ENCODE measurements at regions not wholly inside any gene's neighbourhood (a gene's known extent, or its start where the extent isn't known, plus 50 kb on each side); places are given as distances from the start of the nearest gene placed in this dataset.

GRCh38 chr18:46411191-46411828, 245.7 kb downstream of the LOXHD1 start:
- FAIRE-seq (peak; percentile 28), DNase-seq (ENCODE audit: low read depth) (no peak)
- Histone ChIP-seq H3K27me3 (ENCODE audit: control insufficient read depth, insufficient read depth, low read length) (no peaks in the 10 kb centered on the region), H3K36me3 (ENCODE audit: control insufficient read depth, insufficient read depth, low read length) (no peaks in the 10 kb centered on the region), H3K4me3 (ENCODE audit: low read depth, low read length) (no peak overlapping the region)
- no peak for TF ChIP-seq CTCF (IDR thresholded peaks at IDR 0.05; ENCODE audit: insufficient read depth, low read length, severe bottlenecking)

GRCh38 chr18:46411867-46412690, 244.9 kb downstream of the LOXHD1 start:
- peak; percentile 35 for DNase-seq (ENCODE audit: low read depth)
- no peaks in the 10 kb centered on the region for H3K27me3 ChIP-seq (ENCODE audit: control insufficient read depth, insufficient read depth, low read length)
- no peak overlapping the region for H3K4me3 ChIP-seq (ENCODE audit: low read depth, low read length)
- TF ChIP-seq CTCF (IDR thresholded peaks at IDR 0.05; ENCODE audit: insufficient read depth, low read length, severe bottlenecking) = no peak
- H3K36me3 ChIP-seq (ENCODE audit: control insufficient read depth, insufficient read depth, low read length) = no peaks in the 10 kb centered on the region
- FAIRE-seq = peak; percentile 23

GRCh38 chr18:46412916-46413315, 244.1 kb downstream of the LOXHD1 start:
- H3K27me3 ChIP-seq (ENCODE audit: control insufficient read depth, insufficient read depth, low read length) = no peaks in the 10 kb centered on the region
- no peak overlapping the region for H3K4me3 ChIP-seq (ENCODE audit: low read depth, low read length)
- FAIRE-seq (peak; percentile 43), DNase-seq (ENCODE audit: low read depth) (no peak)
- H3K36me3 ChIP-seq (ENCODE audit: control insufficient read depth, insufficient read depth, low read length) = no peaks in the 10 kb centered on the region
- TF ChIP-seq CTCF (IDR thresholded peaks at IDR 0.05; ENCODE audit: insufficient read depth, low read length, severe bottlenecking) = no peak

- H3K4me3 ChIP-seq (ENCODE audit: low read depth, low read length) = no peak overlapping the region
- no peaks in the 10 kb centered on the region for H3K27me3 ChIP-seq (ENCODE audit: control insufficient read depth, insufficient read depth, low read length)
- DNase-seq (ENCODE audit: low read depth) (no peak), FAIRE-seq (no peak)
- TF ChIP-seq CTCF (IDR thresholded peaks at IDR 0.05; ENCODE audit: insufficient read depth, low read length, severe bottlenecking) = no peak
- no peaks in the 10 kb centered on the region for H3K36me3 ChIP-seq (ENCODE audit: control insufficient read depth, insufficient read depth, low read length)
Measured at GRCh38 chr18:46413684-46414083, 243.3 kb downstream of the LOXHD1 start.

- H3K27me3 ChIP-seq (ENCODE audit: control insufficient read depth, insufficient read depth, low read length) = no peaks in the 10 kb centered on the region
- FAIRE-seq (no peak), DNase-seq (ENCODE audit: low read depth) (no peak)
- no peak overlapping the region for H3K4me3 ChIP-seq (ENCODE audit: low read depth, low read length)
- no peaks in the 10 kb centered on the region for H3K36me3 ChIP-seq (ENCODE audit: control insufficient read depth, insufficient read depth, low read length)
- no peak for TF ChIP-seq CTCF (IDR thresholded peaks at IDR 0.05; ENCODE audit: insufficient read depth, low read length, severe bottlenecking)
Measured at GRCh38 chr18:46414863-46415262, 242.2 kb downstream of the LOXHD1 start.
